Bronchial epithelial cell (primary cell): ENCODE measurements at regions not wholly inside any gene's neighbourhood (a gene's known extent, or its start where the extent isn't known, plus 50 kb on each side); places are given as distances from the start of the nearest gene placed in this dataset.
"Not testable (repeated sequence)": the region's sequence is repeated elsewhere in the genome, so short reads cannot be mapped to it uniquely, and the experiment has no call there.

Source experiments
- DNase-seq: peaks from one replicate; pipeline ENCODE4 v3.0.0-alpha.2; 2010; ENCODE audit warnings: low read depth
- FAIRE-seq: peaks from 2 replicates; lab custom pipeline; 2011; peaks lifted over from hg19 to GRCh38; lab: Jason Lieb, UNC
- H3K27me3 ChIP-seq: 2 replicates; pipeline ENCODE4 v1.5.1; 2011; ENCODE audit warnings: low read length; ENCODE audit not compliant: control insufficient read depth, insufficient read depth
- H3K36me3 ChIP-seq: 2 replicates; pipeline ENCODE4 v1.5.1; 2011; ENCODE audit warnings: low read length; ENCODE audit not compliant: control insufficient read depth, insufficient read depth
- H3K4me3 ChIP-seq: 2 replicates; pipeline ENCODE4 v1.5.1; 2011; ENCODE audit warnings: mild to moderate bottlenecking, low read depth, low read length, control low read depth
- TF ChIP-seq, protein P1 (sequence below): IDR thresholded peaks from 2 replicates; pipeline ENCODE4 v1.5.1; 2011; ENCODE audit warnings: mild to moderate bottlenecking, moderate library complexity, low read length, control low read depth, inconsistent platforms; ENCODE audit not compliant: insufficient read depth, severe bottlenecking

DNA sequence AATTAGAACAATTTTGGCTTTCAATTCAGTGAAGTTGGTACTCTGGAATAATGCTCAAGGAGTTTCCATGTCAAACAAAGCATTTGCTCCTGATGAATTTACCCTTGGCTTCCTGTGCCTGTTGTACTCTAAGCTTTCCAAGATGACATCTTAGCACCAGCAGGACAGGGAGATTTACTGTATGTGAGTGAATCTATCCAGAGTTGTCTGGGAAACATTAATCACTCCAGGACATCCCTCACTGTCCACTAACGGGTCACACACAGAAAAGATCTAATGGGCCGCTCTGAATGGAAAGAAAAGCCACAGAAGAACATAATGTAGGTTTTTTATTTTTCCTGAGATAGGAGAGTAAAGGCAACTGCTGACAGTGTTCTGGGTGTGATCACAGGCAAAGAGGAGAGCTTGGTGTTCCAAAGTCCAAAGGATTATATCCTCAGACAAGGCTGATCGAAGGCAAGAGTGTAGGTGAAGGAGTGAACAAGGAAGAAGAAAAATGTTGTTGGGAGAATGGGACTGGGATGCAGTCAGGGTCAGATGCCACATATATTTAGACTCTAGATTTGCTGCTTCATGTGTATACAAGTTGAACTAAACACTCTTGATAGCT is 167.7 kb upstream of the RPS23 start:
- Histone ChIP-seq H3K36me3 (no peaks in the 10 kb centered on the region), H3K4me3 (no peak overlapping the region), H3K27me3 (no peaks in the 10 kb centered on the region)
- FAIRE-seq: no peak
- TF ChIP-seq, protein P1, sequence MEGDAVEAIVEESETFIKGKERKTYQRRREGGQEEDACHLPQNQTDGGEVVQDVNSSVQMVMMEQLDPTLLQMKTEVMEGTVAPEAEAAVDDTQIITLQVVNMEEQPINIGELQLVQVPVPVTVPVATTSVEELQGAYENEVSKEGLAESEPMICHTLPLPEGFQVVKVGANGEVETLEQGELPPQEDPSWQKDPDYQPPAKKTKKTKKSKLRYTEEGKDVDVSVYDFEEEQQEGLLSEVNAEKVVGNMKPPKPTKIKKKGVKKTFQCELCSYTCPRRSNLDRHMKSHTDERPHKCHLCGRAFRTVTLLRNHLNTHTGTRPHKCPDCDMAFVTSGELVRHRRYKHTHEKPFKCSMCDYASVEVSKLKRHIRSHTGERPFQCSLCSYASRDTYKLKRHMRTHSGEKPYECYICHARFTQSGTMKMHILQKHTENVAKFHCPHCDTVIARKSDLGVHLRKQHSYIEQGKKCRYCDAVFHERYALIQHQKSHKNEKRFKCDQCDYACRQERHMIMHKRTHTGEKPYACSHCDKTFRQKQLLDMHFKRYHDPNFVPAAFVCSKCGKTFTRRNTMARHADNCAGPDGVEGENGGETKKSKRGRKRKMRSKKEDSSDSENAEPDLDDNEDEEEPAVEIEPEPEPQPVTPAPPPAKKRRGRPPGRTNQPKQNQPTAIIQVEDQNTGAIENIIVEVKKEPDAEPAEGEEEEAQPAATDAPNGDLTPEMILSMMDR: no peak
- DNase-seq: no peak

DNA sequence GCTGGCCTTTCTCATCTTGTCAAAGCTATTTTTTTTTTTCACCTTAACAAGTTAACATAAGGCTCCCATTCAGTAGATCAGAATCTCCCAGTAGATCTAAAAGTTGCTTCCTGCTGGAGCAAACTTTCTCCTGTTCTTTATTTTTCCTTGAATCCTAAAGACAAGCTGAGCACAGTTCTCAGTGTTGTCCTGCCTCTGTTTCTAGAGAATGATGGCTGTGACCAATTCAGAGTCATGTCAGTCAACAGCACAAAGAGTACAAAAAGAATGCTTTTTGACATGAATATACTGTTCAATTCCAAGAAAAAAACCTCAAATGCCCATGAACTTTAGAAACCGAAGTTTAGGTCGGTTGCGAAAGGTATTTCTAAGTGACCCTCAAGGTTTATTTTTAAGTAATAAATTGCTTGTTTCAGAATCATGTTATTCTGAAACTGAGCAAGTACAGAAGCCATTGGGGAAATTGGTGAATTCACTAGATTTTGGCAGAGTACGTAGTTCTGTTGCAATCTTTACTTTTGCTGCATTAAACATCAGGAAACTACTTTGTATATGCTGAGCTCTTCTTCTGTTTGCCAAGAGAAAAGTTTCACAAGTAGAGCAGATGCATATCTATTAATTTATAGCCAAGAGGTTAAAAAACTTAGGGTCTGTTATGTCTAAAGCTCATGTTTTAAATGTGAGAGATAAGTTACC is 161.7 kb upstream of the RPS23 start:
- Histone ChIP-seq H3K27me3 (no peaks in the 10 kb centered on the region), H3K4me3 (no peak overlapping the region), H3K36me3 (no peaks in the 10 kb centered on the region)
- DNase-seq (no peak), FAIRE-seq (no peak)
- TF ChIP-seq, protein P1: no peak

DNA sequence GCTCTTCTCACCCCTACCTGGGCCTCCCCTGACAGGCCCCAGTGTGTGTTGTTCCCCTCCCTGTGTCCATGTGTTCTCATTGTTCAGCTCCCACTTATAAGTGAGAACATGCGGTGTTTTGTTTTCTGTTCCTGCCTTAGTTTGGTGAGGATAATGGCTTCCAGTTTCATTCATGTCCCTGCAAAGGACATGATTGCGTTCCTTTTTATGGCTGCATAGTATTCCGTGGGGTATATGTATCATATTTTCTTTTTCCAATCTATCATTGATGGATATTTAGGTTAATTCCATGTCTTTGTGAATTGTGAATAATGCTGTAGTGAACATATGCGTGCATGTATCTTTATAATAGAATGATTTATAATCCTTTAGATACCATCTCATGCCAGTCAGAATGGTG is 159.4 kb upstream of the RPS23 start:
- not testable (repeated sequence) for H3K27me3 ChIP-seq, DNase-seq, FAIRE-seq, H3K4me3 ChIP-seq, H3K36me3 ChIP-seq

DNA sequence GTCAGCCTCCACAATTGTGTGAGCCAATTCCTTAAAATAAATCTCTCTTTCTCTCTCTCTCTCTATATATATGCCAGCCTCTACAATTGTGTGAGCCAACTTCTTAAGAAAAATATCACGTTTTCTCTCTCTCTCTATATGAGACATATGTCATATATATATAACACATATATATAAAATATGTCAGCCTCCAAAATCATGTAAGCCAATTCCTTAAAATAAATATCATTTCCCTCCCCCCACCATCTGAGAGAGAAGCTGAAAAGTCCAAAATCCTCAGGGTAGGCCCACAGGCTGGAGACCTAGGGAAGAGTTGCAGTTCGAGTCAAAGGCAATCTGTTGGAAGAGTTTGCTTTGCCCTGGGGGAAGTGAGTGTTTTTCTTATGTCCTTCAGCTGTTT is 158.1 kb upstream of the RPS23 start:
- Histone ChIP-seq H3K27me3 (no peaks in the 10 kb centered on the region), H3K4me3 (no peak overlapping the region), H3K36me3 (no peaks in the 10 kb centered on the region)
- DNase-seq (no peak), FAIRE-seq (no peak)
- TF ChIP-seq, protein P1: no peak

DNA sequence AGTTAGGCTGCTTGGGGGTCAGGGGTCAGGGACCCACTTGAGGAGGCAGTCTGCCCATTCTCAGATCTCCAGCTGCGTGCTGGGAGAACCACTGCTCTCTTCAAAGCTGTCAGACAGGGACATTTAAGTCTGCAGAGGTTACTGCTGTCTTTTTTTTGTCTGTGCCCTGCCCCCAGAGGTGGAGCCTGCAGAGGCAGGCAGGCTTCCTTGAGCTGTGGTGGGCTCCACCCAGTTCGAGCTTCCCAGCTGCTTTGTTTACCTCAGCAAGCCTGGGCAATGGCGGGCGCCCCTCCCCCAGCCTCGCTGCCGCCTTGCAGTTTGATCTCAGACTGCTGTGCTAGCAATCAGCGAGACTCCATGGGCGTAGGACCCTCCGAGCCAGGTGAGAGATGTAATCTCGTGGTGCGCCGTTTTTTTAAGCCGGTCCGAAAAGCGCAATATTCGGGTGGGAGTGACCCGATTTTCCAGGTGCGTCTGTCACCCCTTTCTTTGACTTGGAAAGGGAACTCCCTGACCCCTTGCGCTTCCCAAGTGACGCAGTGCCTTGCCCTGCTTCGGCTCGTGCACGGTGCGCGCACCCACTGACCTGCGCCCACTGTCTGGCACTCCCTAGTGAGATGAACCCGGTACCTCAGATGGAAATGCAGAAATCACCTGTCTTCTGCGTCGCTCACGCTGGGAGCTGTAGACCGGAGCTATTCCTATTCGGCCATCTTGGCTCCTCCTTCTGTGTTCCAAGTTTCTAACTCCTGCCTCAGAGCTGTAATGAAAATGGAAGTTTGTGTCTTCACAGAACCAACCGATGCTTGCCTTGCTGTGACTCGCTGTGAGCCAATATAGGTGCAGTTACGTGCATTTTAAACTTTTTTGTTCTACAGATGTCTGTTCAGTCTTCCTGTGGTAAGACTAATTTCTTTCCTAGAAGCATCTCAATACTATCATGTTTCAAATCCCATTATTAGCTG is 156.8 kb upstream of the RPS23 start:
- not testable (repeated sequence) for FAIRE-seq, H3K4me3 ChIP-seq, H3K36me3 ChIP-seq, DNase-seq, H3K27me3 ChIP-seq

DNA sequence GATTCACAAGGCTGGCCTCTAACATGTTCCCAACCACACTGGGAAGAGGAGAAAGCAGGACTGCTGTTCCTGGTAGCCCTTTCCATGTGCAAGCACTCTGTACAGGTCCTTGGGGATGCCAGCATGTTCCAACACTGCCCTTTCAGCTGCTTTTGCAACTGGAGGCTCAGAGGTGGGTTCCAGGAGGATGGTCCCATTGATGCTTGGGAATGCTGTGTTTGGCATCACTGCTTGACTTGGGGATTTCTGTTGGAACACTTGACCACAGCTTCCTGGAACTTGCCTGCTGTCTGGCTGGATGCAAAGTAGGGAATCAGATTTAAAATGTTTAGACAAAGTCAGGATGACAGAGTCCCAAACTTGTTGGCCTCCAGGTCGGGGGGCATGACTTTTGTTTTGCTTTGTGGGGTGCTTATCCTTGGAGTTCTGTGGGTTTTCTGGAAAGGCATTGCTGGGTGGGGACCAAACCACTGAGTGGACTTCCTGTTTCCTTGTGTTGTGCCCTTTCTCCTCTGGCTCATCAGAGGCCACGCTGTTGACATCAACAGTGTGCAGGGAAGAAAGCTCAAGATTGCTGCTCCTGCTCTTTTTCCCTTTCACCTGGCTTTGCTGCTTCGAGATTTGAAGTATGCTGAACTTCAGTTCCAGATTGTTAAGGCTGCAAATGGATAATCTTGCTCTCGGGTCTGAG is 148.5 kb upstream of the RPS23 start:
- TF ChIP-seq, protein P1: no peak
- no peaks in the 10 kb centered on the region for H3K27me3 ChIP-seq
- no peaks in the 10 kb centered on the region for H3K36me3 ChIP-seq
- H3K4me3 ChIP-seq: no peak overlapping the region
- FAIRE-seq (no peak), DNase-seq (no peak)
